Hepatocyte (in vitro differentiated cells): ENCODE measurements at regions not wholly inside any gene's neighbourhood (a gene's known extent, or its start where the extent isn't known, plus 50 kb on each side); places are given as distances from the start of the nearest gene placed in this dataset.

ENCODE experiments used
- DNase-seq: peaks from one replicate; pipeline ENCODE4 v3.0.0-alpha.2; 2016; ENCODE audit warnings: low spot score
- H2AFZ ChIP-seq: fragments of 200-600 bp; sonication (generic); 2 replicates; pipeline ENCODE4 v1.6.0; 2016; ENCODE audit warnings: antibody characterized with exemption, mild to moderate bottlenecking
- H3K27ac ChIP-seq: fragments of 200-600 bp; sonication (generic); 2 replicates; pipeline ENCODE4 v1.5.1; 2016; ENCODE audit warnings: mild to moderate bottlenecking
- H3K27me3 ChIP-seq: fragments of 200-600 bp; sonication (generic); 2 replicates; pipeline ENCODE4 v1.6.1; 2016
- H3K36me3 ChIP-seq: fragments of 200-600 bp; sonication (generic); replicated peaks from 2 replicates; pipeline ENCODE4 v1.5.1; 2016; ENCODE audit warnings: low read depth; ENCODE audit not compliant: insufficient read depth
- H3K4me1 ChIP-seq: fragments of 200-600 bp; sonication (generic); 2 replicates; pipeline ENCODE4 v1.5.1; 2016; ENCODE audit warnings: mild to moderate bottlenecking, moderate library complexity; ENCODE audit not compliant: insufficient read depth
- H3K4me2 ChIP-seq: fragments of 200-600 bp; sonication (generic); 2 replicates; pipeline ENCODE4 v1.6.0; 2016
- H3K4me3 ChIP-seq: fragments of 200-600 bp; sonication (generic); 2 replicates; pipeline ENCODE4 v1.5.1; 2016; ENCODE audit warnings: mild to moderate bottlenecking
- H3K79me2 ChIP-seq: fragments of 200-600 bp; sonication (generic); 2 replicates; pipeline ENCODE4 v1.6.0; 2017; ENCODE audit warnings: mild to moderate bottlenecking
- H3K9me2 ChIP-seq: fragments of 200-600 bp; sonication (generic); replicated peaks from 2 replicates; pipeline ENCODE4 v1.6.0; 2017; ENCODE audit warnings: mild to moderate bottlenecking; ENCODE audit not compliant: insufficient read depth
- H3K9me3 ChIP-seq: fragments of 200-600 bp; sonication (generic); 2 replicates; pipeline ENCODE4 v1.5.1; 2016; ENCODE audit warnings: low read depth, mild to moderate bottlenecking
- H4K20me1 ChIP-seq: fragments of 200-600 bp; sonication (generic); 2 replicates; pipeline ENCODE4 v1.6.0; 2016; ENCODE audit warnings: mild to moderate bottlenecking; ENCODE audit not compliant: insufficient read depth, poor library complexity, severe bottlenecking
- EZH2 ChIP-seq: fragments of 200-600 bp; sonication (generic); IDR thresholded peaks from 2 replicates; pipeline ENCODE4 v1.6.1; 2016; ENCODE audit warnings: antibody characterized with exemption, mild to moderate bottlenecking, borderline replicate concordance
- EZH2phosphoT487 ChIP-seq: fragments of 200-600 bp; sonication (generic); IDR thresholded peaks from one replicate; pipeline ENCODE4 v1.6.1; 2018; ENCODE audit warnings: antibody characterized with exemption, mild to moderate bottlenecking, low read depth, moderate library complexity; ENCODE audit not compliant: unreplicated experiment, severe bottlenecking
- WGBS: methylation state at CpG from one replicate; pipeline ENCODE4 v1.1.6; 2016; ENCODE audit warnings: low lambda C conversion rate; ENCODE audit errors: missing lambda C conversion rate; 5-methylcytosine and 5-hydroxymethylcytosine counted together
- TF ChIP-seq, protein P1 (sequence below): fragments of 200-600 bp; sonication (generic); IDR thresholded peaks from 2 replicates; pipeline ENCODE4 v1.5.1; 2016; ENCODE audit warnings: antibody characterized with exemption, mild to moderate bottlenecking; ENCODE audit not compliant: poor library complexity

DNA sequence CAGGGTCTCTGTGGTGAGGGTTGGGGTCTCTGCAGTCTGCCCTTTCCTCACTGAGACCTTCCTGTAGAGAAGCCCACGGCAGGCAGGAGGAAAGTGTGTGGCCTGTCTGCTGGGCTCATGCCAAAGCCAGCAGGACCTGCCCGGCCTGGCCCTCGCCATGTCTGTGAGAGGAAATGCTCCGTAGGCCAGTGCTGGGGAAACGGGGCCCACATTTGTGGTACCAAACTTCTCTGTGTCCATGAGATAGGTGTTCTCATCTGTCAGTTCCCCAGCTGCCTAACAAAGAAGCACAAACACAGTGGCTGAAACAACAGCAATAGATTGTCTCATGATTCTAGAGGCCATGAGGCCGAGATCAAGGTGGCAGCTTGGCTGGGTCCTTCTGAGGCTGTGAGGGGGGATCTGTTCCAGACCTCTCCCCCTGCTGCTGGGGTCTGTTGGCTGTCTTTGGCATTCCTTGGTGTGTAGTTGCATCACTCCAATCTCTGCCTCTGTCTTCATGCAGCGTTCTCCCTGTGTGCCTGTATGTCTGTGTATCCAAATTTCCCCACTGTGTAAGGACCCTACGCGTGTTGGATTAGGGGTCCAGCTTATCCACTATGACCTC lies 772.5 kb downstream of the TBC1D22A start:
- no peak overlapping the region for H3K4me3 ChIP-seq
- TF ChIP-seq, protein P1, sequence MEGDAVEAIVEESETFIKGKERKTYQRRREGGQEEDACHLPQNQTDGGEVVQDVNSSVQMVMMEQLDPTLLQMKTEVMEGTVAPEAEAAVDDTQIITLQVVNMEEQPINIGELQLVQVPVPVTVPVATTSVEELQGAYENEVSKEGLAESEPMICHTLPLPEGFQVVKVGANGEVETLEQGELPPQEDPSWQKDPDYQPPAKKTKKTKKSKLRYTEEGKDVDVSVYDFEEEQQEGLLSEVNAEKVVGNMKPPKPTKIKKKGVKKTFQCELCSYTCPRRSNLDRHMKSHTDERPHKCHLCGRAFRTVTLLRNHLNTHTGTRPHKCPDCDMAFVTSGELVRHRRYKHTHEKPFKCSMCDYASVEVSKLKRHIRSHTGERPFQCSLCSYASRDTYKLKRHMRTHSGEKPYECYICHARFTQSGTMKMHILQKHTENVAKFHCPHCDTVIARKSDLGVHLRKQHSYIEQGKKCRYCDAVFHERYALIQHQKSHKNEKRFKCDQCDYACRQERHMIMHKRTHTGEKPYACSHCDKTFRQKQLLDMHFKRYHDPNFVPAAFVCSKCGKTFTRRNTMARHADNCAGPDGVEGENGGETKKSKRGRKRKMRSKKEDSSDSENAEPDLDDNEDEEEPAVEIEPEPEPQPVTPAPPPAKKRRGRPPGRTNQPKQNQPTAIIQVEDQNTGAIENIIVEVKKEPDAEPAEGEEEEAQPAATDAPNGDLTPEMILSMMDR: no peak
- TF ChIP-seq EZH2 (no peak), EZH2phosphoT487 (no peak)
- no peak overlapping the region for H3K4me2 ChIP-seq
- no peaks in the 10 kb centered on the region for H3K9me2 ChIP-seq
- H3K9me3 ChIP-seq: no peaks in the 10 kb centered on the region
- no peak overlapping the region for H2AFZ ChIP-seq
- no peaks in the 10 kb centered on the region for H3K4me1 ChIP-seq
- no peak for DNase-seq
- H3K27ac ChIP-seq: no peak overlapping the region
- no peaks in the 10 kb centered on the region for H4K20me1 ChIP-seq
- WGBS: 76% methylated on average over 9 of the region's 9 CpGs
- no peaks in the 10 kb centered on the region for H3K27me3 ChIP-seq
- H3K36me3 ChIP-seq: no peaks in the 10 kb centered on the region
- no peaks in the 10 kb centered on the region for H3K79me2 ChIP-seq

DNA sequence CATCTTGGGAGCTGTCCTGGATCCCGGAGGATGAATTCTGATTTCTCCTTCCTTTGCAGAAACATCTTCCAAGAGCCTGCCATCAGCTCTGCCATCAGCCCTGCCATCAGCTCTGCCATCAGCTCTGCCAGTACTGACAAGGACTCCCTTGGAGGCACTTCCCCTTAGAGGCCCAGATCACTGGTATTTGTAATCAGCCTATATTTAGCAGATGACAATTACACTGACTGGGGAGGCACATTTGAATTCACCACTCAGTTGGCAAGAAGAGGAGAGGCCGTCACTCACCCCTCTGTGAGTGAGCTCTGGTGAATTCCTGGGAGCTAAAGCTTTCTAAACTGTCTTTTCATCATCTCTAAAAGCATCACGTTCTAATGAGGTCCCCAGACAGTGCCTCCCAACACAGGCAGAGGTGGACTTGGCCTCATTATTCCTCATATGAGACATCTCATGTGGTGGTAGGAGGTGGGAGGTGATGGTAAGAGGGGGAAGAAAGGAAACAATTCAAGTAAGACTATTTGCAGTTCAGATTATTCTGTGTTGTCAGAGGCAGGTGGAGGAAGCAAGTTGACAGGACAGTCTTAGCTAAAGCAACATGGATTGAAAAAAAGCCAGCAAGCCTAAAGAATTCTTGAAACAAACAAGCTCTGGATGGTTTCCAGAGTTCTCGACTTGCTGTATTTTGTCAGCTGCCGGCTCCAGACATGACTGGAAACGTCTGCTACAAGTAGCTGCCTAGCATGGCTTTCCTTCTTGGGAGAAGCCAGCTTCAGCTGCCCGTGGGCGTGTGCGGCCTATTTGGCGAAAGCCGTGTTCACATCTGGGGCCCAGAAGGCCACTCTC lies 771.7 kb downstream of the TBC1D22A start:
- Histone ChIP-seq H3K4me3 (no peak overlapping the region), H3K4me1 (no peaks in the 10 kb centered on the region), H3K79me2 (no peaks in the 10 kb centered on the region), H4K20me1 (no peaks in the 10 kb centered on the region), H3K27ac (no peak overlapping the region), H3K4me2 (no peak overlapping the region), H3K36me3 (no peaks in the 10 kb centered on the region), H2AFZ (no peak overlapping the region), H3K27me3 (no peaks in the 10 kb centered on the region), H3K9me2 (no peaks in the 10 kb centered on the region), H3K9me3 (no peaks in the 10 kb centered on the region)
- TF ChIP-seq, protein P1: no peak
- TF ChIP-seq EZH2phosphoT487 (no peak), EZH2 (no peak)
- DNase-seq: no peak
- 71% methylated on average over 11 of the region's 11 CpGs for WGBS

DNA sequence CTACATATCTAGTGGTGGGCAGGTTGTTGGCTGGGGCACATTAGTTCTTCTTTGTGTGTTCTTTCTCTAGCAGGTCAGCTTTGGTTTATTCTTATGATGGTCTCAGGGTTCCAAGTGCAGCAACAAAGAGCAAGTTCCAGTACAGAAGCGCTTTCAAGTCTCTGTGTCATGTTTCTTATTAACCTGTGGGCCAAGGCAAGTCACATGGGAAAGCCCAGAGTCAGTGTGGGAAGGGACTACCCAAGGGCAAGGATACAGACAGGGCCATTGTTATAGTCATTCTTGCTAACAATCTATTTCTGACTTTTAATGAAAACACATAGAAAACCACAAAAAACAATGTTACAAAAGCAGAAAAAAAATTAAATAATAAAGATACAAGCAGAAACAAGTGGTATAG lies 754.6 kb downstream of the TBC1D22A start:
- no peaks in the 10 kb centered on the region for H3K9me2 ChIP-seq
- TF ChIP-seq EZH2phosphoT487 (no peak), EZH2 (no peak)
- TF ChIP-seq, protein P1: no peak
- no peak overlapping the region for H3K4me2 ChIP-seq
- no peak overlapping the region for H3K27ac ChIP-seq
- DNase-seq: no peak
- H3K79me2 ChIP-seq: no peaks in the 10 kb centered on the region
- H3K4me1 ChIP-seq: no peaks in the 10 kb centered on the region
- no peaks in the 10 kb centered on the region for H4K20me1 ChIP-seq
- no peaks in the 10 kb centered on the region for H3K27me3 ChIP-seq
- H3K36me3 ChIP-seq: no peaks in the 10 kb centered on the region
- no peak overlapping the region for H3K4me3 ChIP-seq
- no peaks in the 10 kb centered on the region for H3K9me3 ChIP-seq
- WGBS: 33% methylated on average over 1 of the region's 1 CpG
- no peak overlapping the region for H2AFZ ChIP-seq
